ENCODE measurements at regions not wholly inside any gene's neighbourhood (a gene's known extent, or its start where the extent isn't known, plus 50 kb on each side); places are given as distances from the start of the nearest gene placed in this dataset.

DNA sequence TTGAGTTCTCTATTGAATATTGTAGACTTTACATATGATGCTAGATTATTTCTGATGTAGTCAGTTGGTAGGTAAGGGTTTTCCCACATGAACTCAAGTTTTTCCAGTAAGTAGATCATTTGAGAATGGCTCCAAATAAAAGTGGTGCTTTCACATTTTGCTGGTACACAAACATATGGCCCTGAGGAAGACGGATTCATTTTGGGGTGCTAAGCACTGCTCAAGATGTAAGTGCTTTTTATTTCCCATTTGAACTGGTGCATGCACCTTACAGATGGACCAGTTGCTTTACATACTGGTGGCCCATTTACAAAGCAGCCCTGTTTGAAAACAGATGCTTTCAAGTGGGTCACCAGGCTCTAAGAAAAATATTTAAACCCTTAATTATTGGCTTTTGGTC lies 266.7 kb downstream of the MEIS1 start:
- Histone ChIP-seq H4K5ac (ENCODE audit: insufficient read length, low read depth, low read length) (no peak overlapping the region), H2BK12ac (ENCODE audit: insufficient read length, low read depth, low read length) (no peak overlapping the region), H2BK20ac (ENCODE audit: low read depth, low read length, poor library complexity, severe bottlenecking) (no peak overlapping the region), H4K91ac (ENCODE audit: insufficient read length, low read depth, low read length) (no peak overlapping the region), H3K79me2 (ENCODE audit: insufficient read depth, low read length) (no peaks in the 10 kb centered on the region), H3K23me2 (ENCODE audit: insufficient read length, low read depth, low read length, poor library complexity, severe bottlenecking) (no peaks in the 10 kb centered on the region), H3K23ac (ENCODE audit: insufficient read length, low read depth, low read length) (no peak overlapping the region), H3K9ac (ENCODE audit: extremely low read depth, insufficient read length, low read length) (no peak overlapping the region), H3K9me3 (ENCODE audit: control insufficient read depth, low read depth, low read length) (no peaks in the 10 kb centered on the region), H3K27ac (ENCODE audit: insufficient read length, low read depth, low read length) (no peak overlapping the region), H3K4ac (ENCODE audit: low read depth, low read length) (no peak overlapping the region), H2BK15ac (ENCODE audit: low read depth, low read length) (no peak overlapping the region), H4K8ac (replicated peaks; ENCODE audit: insufficient read length, low read depth, low read length) (no peak overlapping the region), H2AFZ (ENCODE audit: low read length) (no peak overlapping the region), H3T11ph (ENCODE audit: low read length) (no peak overlapping the region), H3K14ac (ENCODE audit: insufficient read depth, low read length) (no peak overlapping the region), H3K4me2 (ENCODE audit: insufficient read depth, insufficient read length, low read length) (no peak overlapping the region), H3K18ac (ENCODE audit: insufficient read length, low read depth, low read length) (no peak overlapping the region), H3K4me1 (ENCODE audit: insufficient read depth, low read length) (peaks cover 4% of the 10 kb centered on the region), H2BK5ac (ENCODE audit: insufficient read length, low read length) (no peak overlapping the region), H3K79me1 (ENCODE audit: insufficient read depth, low read depth, low read length, poor library complexity, severe bottlenecking) (no peaks in the 10 kb centered on the region), H2BK120ac (ENCODE audit: low read depth, low read length, poor library complexity, severe bottlenecking) (no peak overlapping the region), H3K27me3 (ENCODE audit: insufficient read depth, low read length) (no peaks in the 10 kb centered on the region), H4K20me1 (ENCODE audit: control insufficient read depth, insufficient read depth, insufficient read length) (no peaks in the 10 kb centered on the region), H3K56ac (ENCODE audit: insufficient read length, low read depth, low read length) (no peak overlapping the region), H2AK5ac (ENCODE audit: insufficient read length, low read length) (no peak overlapping the region)
- no CpG with 5 or more reads among the region's 1 CpG for WGBS (ENCODE audit: extremely low coverage, insufficient read length, low lambda C conversion rate)
- Mint-ChIP-seq H3K27me3 (ENCODE audit: low read depth) (no peaks in the 10 kb centered on the region), H3K27ac (no peak overlapping the region), H3K36me3 (ENCODE audit: insufficient read depth in 1 of 3, low read depth in 3 of 3) (no peaks in the 10 kb centered on the region), H3K4me1 (peaks cover 40 to 54% of the 10 kb centered on the region in 2 experiments), H3K9me3 (no peaks in the 10 kb centered on the region; a peak in 1 of 5 replicates), H3K4me3 (no peak overlapping the region)
- TF ChIP-seq, protein P1, sequence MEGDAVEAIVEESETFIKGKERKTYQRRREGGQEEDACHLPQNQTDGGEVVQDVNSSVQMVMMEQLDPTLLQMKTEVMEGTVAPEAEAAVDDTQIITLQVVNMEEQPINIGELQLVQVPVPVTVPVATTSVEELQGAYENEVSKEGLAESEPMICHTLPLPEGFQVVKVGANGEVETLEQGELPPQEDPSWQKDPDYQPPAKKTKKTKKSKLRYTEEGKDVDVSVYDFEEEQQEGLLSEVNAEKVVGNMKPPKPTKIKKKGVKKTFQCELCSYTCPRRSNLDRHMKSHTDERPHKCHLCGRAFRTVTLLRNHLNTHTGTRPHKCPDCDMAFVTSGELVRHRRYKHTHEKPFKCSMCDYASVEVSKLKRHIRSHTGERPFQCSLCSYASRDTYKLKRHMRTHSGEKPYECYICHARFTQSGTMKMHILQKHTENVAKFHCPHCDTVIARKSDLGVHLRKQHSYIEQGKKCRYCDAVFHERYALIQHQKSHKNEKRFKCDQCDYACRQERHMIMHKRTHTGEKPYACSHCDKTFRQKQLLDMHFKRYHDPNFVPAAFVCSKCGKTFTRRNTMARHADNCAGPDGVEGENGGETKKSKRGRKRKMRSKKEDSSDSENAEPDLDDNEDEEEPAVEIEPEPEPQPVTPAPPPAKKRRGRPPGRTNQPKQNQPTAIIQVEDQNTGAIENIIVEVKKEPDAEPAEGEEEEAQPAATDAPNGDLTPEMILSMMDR (conservative IDR thresholded peaks at IDR 0.05): no peak
- DNase-seq: no peak

Data from H9 (cell line).